Right atrium auricular region (tissue), 2 donors: ENCODE measurements at regions not wholly inside any gene's neighbourhood (a gene's known extent, or its start where the extent isn't known, plus 50 kb on each side); places are given as distances from the start of the nearest gene placed in this dataset.

ENCODE experiments used
- DNase-seq: peaks from one replicate; pipeline ENCODE4 v3.0.0-alpha.2; 2019; ENCODE audit warnings: low spot score
- H3K27ac ChIP-seq, 2 donors: fragments of 200-600 bp; sonication (generic); 1 replicate in 1 of 2; 2 replicates in 1 of 2; pipeline ENCODE4 v1.5.1; 2016 to 2019
- H3K27me3 ChIP-seq, 2 donors: fragments of 200-600 bp; sonication (generic); one replicate each; pipeline versions ENCODE4 v1.5.1 to v1.6.0; 2017 to 2019
- H3K36me3 ChIP-seq: fragments of 200-600 bp; sonication (generic); one replicate; pipeline ENCODE4 v1.5.1; 2016
- H3K4me1 ChIP-seq, 2 donors: fragments of 200-600 bp; sonication (generic); one replicate each; pipeline versions ENCODE4 v1.5.1 to v1.6.0; 2017 to 2019
- H3K4me3 ChIP-seq, 2 donors: fragments of 200-600 bp; sonication (generic); 1 replicate in 1 of 2; 2 replicates in 1 of 2; pipeline ENCODE4 v1.5.1; 2017 to 2019; ENCODE audit warnings: mild to moderate bottlenecking in 1 of 2, moderate library complexity in 1 of 2
- H3K9me3 ChIP-seq, 2 donors: fragments of 200-600 bp; sonication (generic); one replicate each; pipeline ENCODE4 v1.5.1; 2019
- CTCF ChIP-seq, 2 donors: fragments of 200-600 bp; sonication (generic); IDR thresholded peaks; one replicate each; pipeline ENCODE4 v1.5.1; 2019; ENCODE audit warnings: antibody characterized with exemption in 2 of 2

DNA sequence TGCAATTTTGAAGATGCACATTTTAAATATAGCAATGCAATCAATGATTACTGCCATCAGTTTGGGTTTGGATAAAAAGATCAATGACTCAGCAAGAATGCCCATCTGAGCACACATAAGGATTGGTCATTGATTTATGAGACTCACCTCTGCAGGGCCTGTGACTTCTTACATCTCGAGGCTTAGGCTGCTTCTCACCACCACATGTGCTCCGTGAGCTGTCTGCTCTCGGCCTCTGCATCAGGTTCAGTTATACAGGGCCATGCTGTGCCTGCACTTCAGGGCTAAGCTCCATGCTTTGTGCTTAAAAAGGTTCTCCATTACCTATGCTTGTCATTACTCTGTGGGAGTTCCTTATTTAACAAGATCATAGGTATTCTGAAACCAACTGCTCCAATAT lies 887.5 kb downstream of the DIPK2A start:
- H3K36me3 ChIP-seq = no peaks in the 10 kb centered on the region
- H3K4me1 ChIP-seq = no peaks in the 10 kb centered on the region
- H3K4me3 ChIP-seq = no peak overlapping the region
- no peaks in the 10 kb centered on the region for H3K27me3 ChIP-seq
- no peak for DNase-seq
- TF ChIP-seq CTCF (IDR thresholded peaks at IDR 0.05) = no peak
- H3K27ac ChIP-seq = no peak overlapping the region
- H3K9me3 ChIP-seq = no peaks in the 10 kb centered on the region

- TF ChIP-seq CTCF (IDR thresholded peaks at IDR 0.05) = no peak
- no peak overlapping the region for H3K4me3 ChIP-seq
- no peak for DNase-seq
- H3K27ac ChIP-seq = no peak overlapping the region
- H3K27me3 ChIP-seq = no peaks in the 10 kb centered on the region
- no peaks in the 10 kb centered on the region for H3K36me3 ChIP-seq
- H3K4me1 ChIP-seq = no peaks in the 10 kb centered on the region
- no peaks in the 10 kb centered on the region for H3K9me3 ChIP-seq
These were observed 893.0 kb downstream of the DIPK2A start for GRCh38 chr3:144864646-144865045.

GRCh38 chr3:144865948-144866347 lies 894.3 kb downstream of the DIPK2A start:
- no peaks in the 10 kb centered on the region for H3K4me1 ChIP-seq
- H3K9me3 ChIP-seq = no peaks in the 10 kb centered on the region
- TF ChIP-seq CTCF (IDR thresholded peaks at IDR 0.05) = no peak
- H3K4me3 ChIP-seq = no peak overlapping the region
- no peak overlapping the region for H3K27ac ChIP-seq
- H3K27me3 ChIP-seq = no peaks in the 10 kb centered on the region
- no peak for DNase-seq
- no peaks in the 10 kb centered on the region for H3K36me3 ChIP-seq

GRCh38 chr3:144866476-144866875 lies 894.9 kb downstream of the DIPK2A start:
- no peak overlapping the region for H3K4me3 ChIP-seq
- no peaks in the 10 kb centered on the region for H3K9me3 ChIP-seq
- no peak overlapping the region for H3K27ac ChIP-seq
- no peaks in the 10 kb centered on the region for H3K27me3 ChIP-seq
- H3K4me1 ChIP-seq = no peaks in the 10 kb centered on the region
- DNase-seq = no peak
- no peak for TF ChIP-seq CTCF (IDR thresholded peaks at IDR 0.05)
- no peaks in the 10 kb centered on the region for H3K36me3 ChIP-seq

GRCh38 chr3:144868506-144868905 lies 896.9 kb downstream of the DIPK2A start:
- H3K9me3 ChIP-seq = no peaks in the 10 kb centered on the region
- no peaks in the 10 kb centered on the region for H3K27me3 ChIP-seq
- no peaks in the 10 kb centered on the region for H3K4me1 ChIP-seq
- no peak overlapping the region for H3K4me3 ChIP-seq
- no peaks in the 10 kb centered on the region for H3K36me3 ChIP-seq
- no peak for DNase-seq
- H3K27ac ChIP-seq = no peak overlapping the region
- no peak for TF ChIP-seq CTCF (IDR thresholded peaks at IDR 0.05)

GRCh38 chr3:144873066-144873465 lies 901.4 kb downstream of the DIPK2A start:
- Histone ChIP-seq H3K4me3 (no peak overlapping the region), H3K36me3 (no peaks in the 10 kb centered on the region), H3K4me1 (no peaks in the 10 kb centered on the region), H3K27ac (no peak overlapping the region), H3K27me3 (no peaks in the 10 kb centered on the region), H3K9me3 (no peaks in the 10 kb centered on the region)
- no peak for TF ChIP-seq CTCF (IDR thresholded peaks at IDR 0.05)
- no peak for DNase-seq
